ENCODE measurements at regions not wholly inside any gene's neighbourhood (a gene's known extent, or its start where the extent isn't known, plus 50 kb on each side); places are given as distances from the start of the nearest gene placed in this dataset.
A peak's percentile ranks its signal among the peaks of the same experiment; 100 is the strongest.

GRCh38 chr3:150349314-150350097, 58.6 kb upstream of the TSC22D2 start:
- no peaks in the 10 kb centered on the region for H3K36me3 ChIP-seq
- H3K4me1 ChIP-seq (ENCODE audit: low read depth) = peaks cover 19% of the 10 kb centered on the region
- TF ChIP-seq CTCF (IDR thresholded peaks at IDR 0.05; ENCODE audit: low read depth, low read length) = no peak
- no peak overlapping the region for H3K27ac ChIP-seq
- no peak overlapping the region for H3K4me3 ChIP-seq
- no peaks in the 10 kb centered on the region for H3K27me3 ChIP-seq
- no peaks in the 10 kb centered on the region for H3K9me3 ChIP-seq (ENCODE audit: low read depth)
- peak in 1 of 2 donors; percentile 66 for DNase-seq (ENCODE audit: low read depth in 1 of 2, low spot score in 1 of 2)

- peak; percentile 22 to 80 for DNase-seq (ENCODE audit: low read depth in 1 of 2, low spot score in 1 of 2)
- Histone ChIP-seq H3K27me3 (no peaks in the 10 kb centered on the region), H3K4me3 (no peak overlapping the region), H3K9me3 (ENCODE audit: low read depth) (no peaks in the 10 kb centered on the region), H3K27ac (no peak overlapping the region), H3K4me1 (ENCODE audit: low read depth) (peaks cover 19% of the 10 kb centered on the region), H3K36me3 (no peaks in the 10 kb centered on the region)
- TF ChIP-seq CTCF (IDR thresholded peaks at IDR 0.05; ENCODE audit: low read depth, low read length) = no peak
Observed at GRCh38 chr3:150348500-150348899, 59.6 kb upstream of the TSC22D2 start.

GRCh38 chr3:150346981-150347863, 60.9 kb upstream of the TSC22D2 start:
- DNase-seq (ENCODE audit: low read depth in 1 of 2, low spot score in 1 of 2) = no peak
- no peak overlapping the region for H3K4me3 ChIP-seq
- H3K27me3 ChIP-seq = no peaks in the 10 kb centered on the region
- no peak for TF ChIP-seq CTCF (IDR thresholded peaks at IDR 0.05; ENCODE audit: low read depth, low read length)
- H3K36me3 ChIP-seq = no peaks in the 10 kb centered on the region
- no peak overlapping the region for H3K27ac ChIP-seq
- H3K4me1 ChIP-seq (ENCODE audit: low read depth) = peaks cover 19% of the 10 kb centered on the region
- H3K9me3 ChIP-seq (ENCODE audit: low read depth) = no peaks in the 10 kb centered on the region

GRCh38 chr3:150346266-150346665, 61.8 kb upstream of the TSC22D2 start:
- Histone ChIP-seq H3K4me1 (ENCODE audit: low read depth) (peaks cover 19% of the 10 kb centered on the region), H3K27ac (no peak overlapping the region), H3K27me3 (no peaks in the 10 kb centered on the region), H3K4me3 (no peak overlapping the region), H3K9me3 (ENCODE audit: low read depth) (no peaks in the 10 kb centered on the region), H3K36me3 (no peaks in the 10 kb centered on the region)
- no peak for TF ChIP-seq CTCF (IDR thresholded peaks at IDR 0.05; ENCODE audit: low read depth, low read length)
- no peak for DNase-seq (ENCODE audit: low read depth in 1 of 2, low spot score in 1 of 2)

- no peak for TF ChIP-seq CTCF (IDR thresholded peaks at IDR 0.05; ENCODE audit: low read depth, low read length)
Observed at GRCh38 chr3:150345021-150345538, 63.0 kb upstream of the TSC22D2 start.

More at GRCh38 chr3:150345021-150345538, 63.0 kb upstream of the TSC22D2 start:
- H3K4me3 ChIP-seq = no peak overlapping the region
- peaks cover 19% of the 10 kb centered on the region for H3K4me1 ChIP-seq (ENCODE audit: low read depth)
- H3K9me3 ChIP-seq (ENCODE audit: low read depth) = no peaks in the 10 kb centered on the region
- no peaks in the 10 kb centered on the region for H3K36me3 ChIP-seq
- no peaks in the 10 kb centered on the region for H3K27me3 ChIP-seq
- no peak for DNase-seq (ENCODE audit: low read depth in 1 of 2, low spot score in 1 of 2)
- H3K27ac ChIP-seq = no peak overlapping the region

All from cardiac muscle cell (in vitro differentiated cells and primary cell).